Endothelial cell of umbilical vein (primary cell): ENCODE measurements at regions not wholly inside any gene's neighbourhood (a gene's known extent, or its start where the extent isn't known, plus 50 kb on each side); places are given as distances from the start of the nearest gene placed in this dataset.

Source experiments
- BruUV-seq: library from RNA; stranded (reverse); fragments of 400-500 nt; replicated peaks from 2 replicates; lab custom pipeline; 2021; lab: Mats Ljungman, UMichigan
- CTCF ChIA-PET: fragments of 300-600, 350-600 bp; sonication (Branson Sonifier 250); formaldehyde crosslinking; loops from one replicate; lab custom pipeline; 2021; ENCODE audit warnings: antibody characterized with exemption, inconsistent platforms; lab: Charles Lee
- POLR2A ChIA-PET: fragments of 300-600, 350-600 bp; sonication (Branson Sonifier 250); formaldehyde crosslinking; loops from one replicate; lab custom pipeline; 2021; ENCODE audit warnings: antibody characterized with exemption, inconsistent platforms; lab: Charles Lee
- DNase-seq: peaks from one replicate; pipeline ENCODE4 v3.0.0-alpha.2; 2011; ENCODE audit warnings: low read depth, low spot score
- FAIRE-seq: peaks from 2 replicates; lab custom pipeline; 2011; peaks lifted over from hg19 to GRCh38; lab: Jason Lieb, UNC
- H2AFZ ChIP-seq: 2 replicates; pipeline ENCODE4 v1.6.0; 2012; ENCODE audit warnings: low read depth, low read length, control low read depth, inconsistent platforms
- H3K27ac ChIP-seq: 2 replicates; pipeline ENCODE4 v1.5.1; 2011; ENCODE audit warnings: low read depth, mild to moderate bottlenecking, control low read depth, low read length, moderate library complexity; ENCODE audit not compliant: insufficient read depth
- H3K27me3 ChIP-seq, 2 experiments: 2 replicates each; pipeline versions ENCODE4 v1.6.0 to v1.6.1; 2011; ENCODE audit warnings: low read length in 2 of 2, mixed read lengths in 1 of 2; ENCODE audit not compliant: control insufficient read depth in 2 of 2, insufficient read depth in 2 of 2
- H3K36me3 ChIP-seq, 2 experiments: 2 replicates in 1 of 2; 3 replicates in 1 of 2; pipeline ENCODE4 v1.5.1; 2011; ENCODE audit warnings: low read length in 2 of 2, mild to moderate bottlenecking in 1 of 2, moderate library complexity in 1 of 2; ENCODE audit not compliant: control insufficient read depth in 2 of 2, insufficient read depth in 2 of 2; ENCODE audit errors: extremely low read depth in 1 of 2
- H3K4me1 ChIP-seq: 3 replicates; pipeline ENCODE4 v1.5.1; 2011; ENCODE audit warnings: mild to moderate bottlenecking, low read length; ENCODE audit not compliant: control insufficient read depth, insufficient read depth; ENCODE audit errors: extremely low read depth
- H3K4me2 ChIP-seq: 2 replicates; pipeline ENCODE4 v1.6.1; 2011; ENCODE audit warnings: low read length, control low read depth, mixed read lengths; ENCODE audit not compliant: insufficient read depth
- H3K4me3 ChIP-seq, 3 experiments: fragments of 200-600 bp in 1 of 3; sonication (generic), shearing (Covaris generic) in 1 of 3; replicated peaks in 1 of 3; 2 replicates each; pipeline ENCODE4 v1.5.1; 2011 to 2016; ENCODE audit warnings: control low read depth in 3 of 3, low read length in 3 of 3, mild to moderate bottlenecking in 2 of 3, inconsistent platforms in 1 of 3, low read depth in 1 of 3, moderate library complexity in 1 of 3; ENCODE audit not compliant: insufficient read depth in 1 of 3
- H3K79me2 ChIP-seq: 2 replicates; pipeline ENCODE4 v1.6.0; 2012; ENCODE audit warnings: low read length, inconsistent platforms; ENCODE audit not compliant: control insufficient read depth, insufficient read depth
- H3K9ac ChIP-seq: replicated peaks from 2 replicates; pipeline ENCODE3; 2011; ENCODE audit warnings: low read length, control low read depth; ENCODE audit not compliant: insufficient read depth; ENCODE audit errors: extremely low read depth
- H3K9me1 ChIP-seq: replicated peaks from 3 replicates; pipeline ENCODE4 v1.6.0; 2011; ENCODE audit warnings: mild to moderate bottlenecking, low read length; ENCODE audit not compliant: control insufficient read depth, insufficient read depth; ENCODE audit errors: extremely low read depth
- H3K9me3 ChIP-seq: replicated peaks from 2 replicates; pipeline ENCODE4 v1.5.1; 2012; ENCODE audit warnings: low read length, inconsistent platforms; ENCODE audit not compliant: control insufficient read depth, insufficient read depth
- H4K20me1 ChIP-seq: replicated peaks from 2 replicates; pipeline ENCODE3; 2011; ENCODE audit warnings: mild to moderate bottlenecking, low read length; ENCODE audit not compliant: control insufficient read depth, insufficient read depth; ENCODE audit errors: extremely low read depth
- CTCF ChIP-seq, 2 donors: IDR thresholded peaks; 1 replicate in 1 of 2; 2 replicates in 1 of 2; pipeline ENCODE4 v1.5.1; 2011; ENCODE audit warnings: low read length in 2 of 2, mild to moderate bottlenecking in 2 of 2, moderate library complexity in 2 of 2, control low read depth in 1 of 2, inconsistent platforms in 1 of 2, low read depth in 1 of 2; ENCODE audit not compliant: insufficient read depth in 1 of 2; ENCODE audit errors: extremely low read depth in 1 of 2
- EZH2 ChIP-seq: IDR thresholded peaks from 2 replicates; pipeline ENCODE4 v1.6.1; 2012; ENCODE audit warnings: borderline replicate concordance, low read depth, mild to moderate bottlenecking, moderate library complexity, low read length, inconsistent platforms; ENCODE audit not compliant: severe bottlenecking
- FOS ChIP-seq: IDR thresholded peaks from 2 replicates; pipeline ENCODE4 v1.6.1; 2011; ENCODE audit warnings: mild to moderate bottlenecking, low read length, moderate library complexity, borderline replicate concordance; ENCODE audit not compliant: insufficient read depth
- GATA2 ChIP-seq: IDR thresholded peaks from 2 replicates; pipeline ENCODE4 v1.7.0; 2011; ENCODE audit warnings: low read depth, mild to moderate bottlenecking, moderate library complexity, mixed read lengths, low read length; ENCODE audit not compliant: insufficient read length, insufficient read depth
- JUN ChIP-seq: IDR thresholded peaks from 2 replicates; pipeline ENCODE4 v1.6.1; 2011; ENCODE audit warnings: borderline replicate concordance, low read depth; ENCODE audit not compliant: insufficient read length, insufficient read depth
- MAX ChIP-seq: IDR thresholded peaks from 2 replicates; pipeline ENCODE4 v1.6.1; 2011; ENCODE audit not compliant: insufficient read depth, insufficient read length
- MYC ChIP-seq: IDR thresholded peaks from one replicate; pipeline ENCODE4 v1.6.1; 2011; ENCODE audit warnings: mild to moderate bottlenecking, low read depth, low read length
- POLR2A ChIP-seq: IDR thresholded peaks from 2 replicates; pipeline ENCODE4 v1.6.1; 2012; ENCODE audit warnings: low read depth, mild to moderate bottlenecking, control low read depth, low read length
- POLR2AphosphoS5 ChIP-seq: IDR thresholded peaks from 2 replicates; pipeline ENCODE4 v1.6.1; 2012; ENCODE audit warnings: low read depth, mild to moderate bottlenecking, control low read depth, low read length, moderate library complexity; ENCODE audit not compliant: insufficient read depth
- dilution Hi-C: fragments of 300-500 bp; cut with MboI; formaldehyde crosslinking; loops from one replicate; pipeline ENCODE4 v1.15.0; 2019; ENCODE audit warnings: low sequenced_read_pairs; ENCODE audit not compliant: extremely low pct_ligation_motif_present
- intact Hi-C: fragments of 100-400 bp; cut with micrococcal nuclease; formaldehyde crosslinking; loops from one replicate; pipeline ENCODE4 v1.10.0; 2022

- no peaks in the 10 kb centered on the region for H3K79me2 ChIP-seq
- FAIRE-seq (no peak), DNase-seq (no peak)
- no peak overlapping the region for H3K4me2 ChIP-seq
- no peak overlapping the region for H3K27ac ChIP-seq
- H3K9me1 ChIP-seq, result no peaks in the 10 kb centered on the region
- no TSS peak for BruUV-seq
- ChIA-PET POLR2A (no interaction called here), CTCF (interaction anchor here (1.0 kb wide), 1 partner anchor 65 kb away, joined by 3 read pairs; no protein-coding TSS in a partner anchor)
- no peaks in the 10 kb centered on the region for H3K4me1 ChIP-seq
- TF ChIP-seq MAX (no peak), FOS (no peak), GATA2 (no peak), POLR2A (no peak), MYC (no peak), EZH2 (no peak), JUN (no peak), CTCF (IDR thresholded peaks at IDR 0.05; ENCODE audit: extremely low read depth in 1 of 2, insufficient read depth in 1 of 2, low read depth in 1 of 2, low read length in 2 of 2) (no peak), POLR2AphosphoS5 (no peak)
- no peak overlapping the region for H2AFZ ChIP-seq
- no peaks in the 10 kb centered on the region for H3K9me3 ChIP-seq
- H3K9ac ChIP-seq, result no peak overlapping the region
- H3K36me3 ChIP-seq, result no peaks in the 10 kb centered on the region
- no peaks in the 10 kb centered on the region for H3K27me3 ChIP-seq
- H4K20me1 ChIP-seq, result no peaks in the 10 kb centered on the region
- intact Hi-C loops (no loop called here), dilution Hi-C loops (no loop called here)
- no peak overlapping the region for H3K4me3 ChIP-seq
Observed at GRCh38 chr4:133081246-133081645, 67.8 kb upstream of the PCDH10 start.
